ENCODE measurements at regions not wholly inside any gene's neighbourhood (a gene's known extent, or its start where the extent isn't known, plus 50 kb on each side); places are given as distances from the start of the nearest gene placed in this dataset.
"Not testable (repeated sequence)": the region's sequence is repeated elsewhere in the genome, so short reads cannot be mapped to it uniquely, and the experiment has no call there.

GRCh38 chr4:78662658-78663057 lies 111.1 kb downstream of the ANXA3 start:
- peaks cover 3% of the 10 kb centered on the region for H3K4me1 ChIP-seq (ENCODE audit: control insufficient read depth, insufficient read depth, low read length)

GRCh38 chr4:78664296-78664695 lies 111.9 kb upstream of the BMP2K start:
- H3K36me3 ChIP-seq (ENCODE audit: control insufficient read depth, insufficient read depth, low read length); H3K27ac Mint-ChIP-seq; DNase-seq; H3K27ac ChIP-seq (ENCODE audit: low read length); H3K4me1 ChIP-seq (ENCODE audit: control insufficient read depth, insufficient read depth, low read length); H3K27me3 Mint-ChIP-seq (ENCODE audit: low read depth in 2 of 2); ATAC-seq; intact Hi-C loops (cut with micrococcal nuclease); H3K27me3 ChIP-seq (ENCODE audit: control insufficient read depth, insufficient read depth, low read length); H3K36me3 Mint-ChIP-seq; H3K9me3 Mint-ChIP-seq; H3K4me1 Mint-ChIP-seq; H3K9me3 ChIP-seq (ENCODE audit: control insufficient read depth, insufficient read depth, low read length); H3K4me3 ChIP-seq (ENCODE audit: low read length); H3K4me3 Mint-ChIP-seq: not testable (repeated sequence)
- WGBS (ENCODE audit: insufficient coverage) = 95% methylated on average over 5 of the region's 5 CpGs

More at GRCh38 chr4:78662658-78663057, 111.1 kb downstream of the ANXA3 start:
- H3K4me3 ChIP-seq (ENCODE audit: low read length) = no peak overlapping the region
- Mint-ChIP-seq H3K27me3 (ENCODE audit: low read depth in 2 of 2) (peaks cover 0 to 4% of the 10 kb centered on the region in 2 donors), H3K9me3 (peaks cover 0 to 2% of the 10 kb centered on the region in 2 donors), H3K27ac (no peak overlapping the region), H3K4me1 (peaks cover 9 to 12% of the 10 kb centered on the region in 2 donors), H3K4me3 (no peak overlapping the region), H3K36me3 (no peaks in the 10 kb centered on the region)
- H3K27me3 ChIP-seq (ENCODE audit: control insufficient read depth, insufficient read depth, low read length) = no peaks in the 10 kb centered on the region
- WGBS (ENCODE audit: insufficient coverage) = 88% methylated on average over 1 of the region's 1 CpG
- TF ChIP-seq CTCF (IDR thresholded peaks at IDR 0.05) = no peak
- no peak for ATAC-seq
- DNase-seq = no peak
- intact Hi-C loops (cut with micrococcal nuclease) = no loop called here
- no peaks in the 10 kb centered on the region for H3K9me3 ChIP-seq (ENCODE audit: control insufficient read depth, insufficient read depth, low read length)
- H3K27ac ChIP-seq (ENCODE audit: low read length) = no peak overlapping the region
- H3K36me3 ChIP-seq (ENCODE audit: control insufficient read depth, insufficient read depth, low read length) = no peaks in the 10 kb centered on the region

DNA sequence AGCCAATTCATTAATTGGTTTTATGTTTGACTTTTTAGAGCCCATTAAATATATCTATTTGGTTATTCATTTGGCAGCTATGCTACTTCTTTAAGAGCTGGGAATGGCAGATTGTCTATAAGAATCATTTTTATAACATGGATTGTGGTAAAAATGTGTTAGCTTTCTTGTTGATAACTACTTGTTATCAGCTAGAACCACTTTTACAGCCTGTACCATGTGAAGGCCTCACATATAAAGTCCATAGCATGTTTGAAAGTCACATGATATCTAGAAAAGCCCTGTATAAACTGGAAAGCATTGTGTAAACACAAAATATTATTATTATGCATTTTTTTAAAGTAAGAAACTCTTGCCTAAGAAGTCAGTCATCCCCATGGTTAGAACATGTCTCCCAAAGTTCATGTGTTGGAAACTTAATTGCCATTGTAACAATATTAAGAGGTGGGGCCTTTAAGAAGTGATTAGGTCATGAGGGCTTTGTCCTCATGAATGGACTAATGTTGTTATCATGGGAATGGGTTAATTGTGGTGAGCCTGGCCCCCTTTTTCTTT lies 110.9 kb upstream of the BMP2K start:
- ATAC-seq = no peak
- TF ChIP-seq CTCF (IDR thresholded peaks at IDR 0.05) = no peak
- H3K36me3 Mint-ChIP-seq = no peaks in the 10 kb centered on the region
- H3K27me3 Mint-ChIP-seq (ENCODE audit: low read depth in 2 of 2) = peaks cover 0 to 4% of the 10 kb centered on the region in 2 donors
- no peak overlapping the region for H3K4me3 Mint-ChIP-seq
- H3K4me1 Mint-ChIP-seq = no peaks in the 10 kb centered on the region
- Histone ChIP-seq H3K36me3 (ENCODE audit: control insufficient read depth, insufficient read depth, low read length) (no peaks in the 10 kb centered on the region), H3K9me3 (ENCODE audit: control insufficient read depth, insufficient read depth, low read length) (no peaks in the 10 kb centered on the region), H3K27me3 (ENCODE audit: control insufficient read depth, insufficient read depth, low read length) (no peaks in the 10 kb centered on the region), H3K4me3 (ENCODE audit: low read length) (no peak overlapping the region), H3K4me1 (ENCODE audit: control insufficient read depth, insufficient read depth, low read length) (peaks cover 4% of the 10 kb centered on the region), H3K27ac (ENCODE audit: low read length) (no peak overlapping the region)
- DNase-seq = no peak
- no peak overlapping the region for H3K27ac Mint-ChIP-seq
- H3K9me3 Mint-ChIP-seq = peaks cover 0 to 2% of the 10 kb centered on the region in 2 donors
- intact Hi-C loops (cut with micrococcal nuclease) = no loop called here

GRCh38 chr4:78666830-78667258 lies 109.3 kb upstream of the BMP2K start:
- H3K4me1 Mint-ChIP-seq = no peaks in the 10 kb centered on the region
- no peaks in the 10 kb centered on the region for H3K9me3 ChIP-seq (ENCODE audit: control insufficient read depth, insufficient read depth, low read length)
- H3K4me1 ChIP-seq (ENCODE audit: control insufficient read depth, insufficient read depth, low read length) = peaks cover 4% of the 10 kb centered on the region
- H3K27ac ChIP-seq (ENCODE audit: low read length) = no peak overlapping the region
- H3K9me3 Mint-ChIP-seq = peaks cover 0 to 2% of the 10 kb centered on the region in 2 donors
- intact Hi-C loops (cut with micrococcal nuclease) = no loop called here
- no peak overlapping the region for H3K27ac Mint-ChIP-seq
- H3K27me3 ChIP-seq (ENCODE audit: control insufficient read depth, insufficient read depth, low read length) = no peaks in the 10 kb centered on the region
- TF ChIP-seq CTCF (IDR thresholded peaks at IDR 0.05) = no peak
- DNase-seq (no peak), ATAC-seq (no peak)
- no peaks in the 10 kb centered on the region for H3K36me3 ChIP-seq (ENCODE audit: control insufficient read depth, insufficient read depth, low read length)
- no peak overlapping the region for H3K4me3 Mint-ChIP-seq
- peaks cover 0 to 4% of the 10 kb centered on the region in 2 donors for H3K27me3 Mint-ChIP-seq (ENCODE audit: low read depth in 2 of 2)
- H3K4me3 ChIP-seq (ENCODE audit: low read length) = no peak overlapping the region
- WGBS (ENCODE audit: insufficient coverage) = 74% methylated on average over 3 of the region's 3 CpGs
- no peaks in the 10 kb centered on the region for H3K36me3 Mint-ChIP-seq

Measured in natural killer cell (primary cell).